ENCODE measurements at regions not wholly inside any gene's neighbourhood (a gene's known extent, or its start where the extent isn't known, plus 50 kb on each side); places are given as distances from the start of the nearest gene placed in this dataset.

DNA sequence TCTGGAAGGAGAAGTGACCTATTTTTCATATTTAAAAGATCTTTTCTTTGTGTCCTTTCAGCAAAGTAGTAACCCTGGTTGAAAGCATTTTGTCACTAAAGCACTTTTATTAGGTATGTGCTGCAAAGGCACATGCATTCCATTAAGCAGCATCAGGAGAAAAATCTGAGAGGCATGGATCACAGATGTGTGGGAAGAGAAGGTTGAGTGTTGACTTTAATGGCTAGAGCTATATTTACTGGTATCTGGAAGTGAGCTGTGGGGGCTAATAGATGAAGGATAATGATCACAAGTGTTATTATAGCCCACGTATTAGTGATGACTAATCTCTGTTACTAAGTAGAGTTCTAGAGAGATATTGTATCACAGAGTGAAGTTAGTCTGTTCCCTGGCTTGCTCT lies 1520.7 kb downstream of the ARAP2 start:
- TF ChIP-seq, protein P1, sequence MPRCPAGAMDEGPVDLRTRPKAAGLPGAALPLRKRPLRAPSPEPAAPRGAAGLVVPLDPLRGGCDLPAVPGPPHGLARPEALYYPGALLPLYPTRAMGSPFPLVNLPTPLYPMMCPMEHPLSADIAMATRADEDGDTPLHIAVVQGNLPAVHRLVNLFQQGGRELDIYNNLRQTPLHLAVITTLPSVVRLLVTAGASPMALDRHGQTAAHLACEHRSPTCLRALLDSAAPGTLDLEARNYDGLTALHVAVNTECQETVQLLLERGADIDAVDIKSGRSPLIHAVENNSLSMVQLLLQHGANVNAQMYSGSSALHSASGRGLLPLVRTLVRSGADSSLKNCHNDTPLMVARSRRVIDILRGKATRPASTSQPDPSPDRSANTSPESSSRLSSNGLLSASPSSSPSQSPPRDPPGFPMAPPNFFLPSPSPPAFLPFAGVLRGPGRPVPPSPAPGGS (IDR thresholded peaks at IDR 0.05): no peak
- TF ChIP-seq RNF2 (IDR thresholded peaks at IDR 0.05; ENCODE audit: borderline replicate concordance, low read depth) (no peak), PHF8 (IDR thresholded peaks at IDR 0.05; ENCODE audit: borderline replicate concordance, low read depth) (no peak), JUN (IDR thresholded peaks at IDR 0.05) (no peak)
- TF ChIP-seq, protein P2, sequence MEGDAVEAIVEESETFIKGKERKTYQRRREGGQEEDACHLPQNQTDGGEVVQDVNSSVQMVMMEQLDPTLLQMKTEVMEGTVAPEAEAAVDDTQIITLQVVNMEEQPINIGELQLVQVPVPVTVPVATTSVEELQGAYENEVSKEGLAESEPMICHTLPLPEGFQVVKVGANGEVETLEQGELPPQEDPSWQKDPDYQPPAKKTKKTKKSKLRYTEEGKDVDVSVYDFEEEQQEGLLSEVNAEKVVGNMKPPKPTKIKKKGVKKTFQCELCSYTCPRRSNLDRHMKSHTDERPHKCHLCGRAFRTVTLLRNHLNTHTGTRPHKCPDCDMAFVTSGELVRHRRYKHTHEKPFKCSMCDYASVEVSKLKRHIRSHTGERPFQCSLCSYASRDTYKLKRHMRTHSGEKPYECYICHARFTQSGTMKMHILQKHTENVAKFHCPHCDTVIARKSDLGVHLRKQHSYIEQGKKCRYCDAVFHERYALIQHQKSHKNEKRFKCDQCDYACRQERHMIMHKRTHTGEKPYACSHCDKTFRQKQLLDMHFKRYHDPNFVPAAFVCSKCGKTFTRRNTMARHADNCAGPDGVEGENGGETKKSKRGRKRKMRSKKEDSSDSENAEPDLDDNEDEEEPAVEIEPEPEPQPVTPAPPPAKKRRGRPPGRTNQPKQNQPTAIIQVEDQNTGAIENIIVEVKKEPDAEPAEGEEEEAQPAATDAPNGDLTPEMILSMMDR (IDR thresholded peaks at IDR 0.05): no peak
- TF ChIP-seq, protein P3, sequence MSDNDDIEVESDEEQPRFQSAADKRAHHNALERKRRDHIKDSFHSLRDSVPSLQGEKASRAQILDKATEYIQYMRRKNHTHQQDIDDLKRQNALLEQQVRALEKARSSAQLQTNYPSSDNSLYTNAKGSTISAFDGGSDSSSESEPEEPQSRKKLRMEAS (IDR thresholded peaks at IDR 0.05): no peak
